ENCODE measurements at regions not wholly inside any gene's neighbourhood (a gene's known extent, or its start where the extent isn't known, plus 50 kb on each side); places are given as distances from the start of the nearest gene placed in this dataset.

DNA sequence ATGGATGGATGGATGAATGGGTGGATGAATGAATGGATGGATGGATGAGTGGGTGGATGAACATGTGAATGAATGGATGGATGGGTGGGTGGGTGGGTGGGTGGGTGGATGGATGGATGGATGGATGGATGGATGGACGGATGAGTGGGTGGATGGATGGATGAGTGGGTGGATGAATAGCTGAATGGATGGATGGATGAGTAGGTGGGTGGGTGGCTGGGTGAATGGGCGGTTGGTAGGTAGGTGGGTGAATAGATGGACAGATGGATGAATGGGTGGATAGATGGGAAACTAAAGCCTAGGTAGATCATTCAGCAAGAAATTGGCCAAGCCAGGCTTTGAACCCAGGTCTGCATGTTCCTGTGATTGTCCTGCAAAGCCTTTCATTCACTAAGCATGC, 155.6 kb downstream of the WNT5A start:
- H3K9me3 ChIP-seq (replicated peaks; ENCODE audit: control insufficient read depth, insufficient read depth, low read depth, low read length) = no peaks in the 10 kb centered on the region
- H3K79me2 ChIP-seq (ENCODE audit: control insufficient read depth, insufficient read depth, low read length) = no peaks in the 10 kb centered on the region
- BruUV-seq (replicated peaks) = no TSS peak
- no peaks in the 10 kb centered on the region for H4K20me1 ChIP-seq (replicated peaks; ENCODE audit: control insufficient read depth, insufficient read depth, low read length)
- no peak for DNase-seq (ENCODE audit: extremely low read depth in 1 of 4, low spot score in 3 of 4)
- no peak overlapping the region for H2AFZ ChIP-seq (ENCODE audit: low read depth, low read length)
- intact Hi-C loops (cut with micrococcal nuclease) = no loop called here
- POLR2A ChIA-PET = no interaction called here
- ATAC-seq = no peak
- WGBS (ENCODE audit: insufficient coverage, low coverage, missing lambda C conversion rate) = no CpG with 5 or more reads among the region's 2 CpGs
- in situ Hi-C loops (cut with MboI) = no loop called here
- no peaks in the 10 kb centered on the region for H3K4me1 ChIP-seq (replicated peaks in 1 of 2; ENCODE audit: control insufficient read depth in 2 of 2, insufficient read depth in 2 of 2, low read length in 2 of 2)
- FAIRE-seq = no peak
- no peaks in the 10 kb centered on the region for H3K27me3 ChIP-seq (ENCODE audit: control insufficient read depth in 2 of 2, insufficient read depth in 2 of 2, low read length in 2 of 2)
- H3K27ac ChIP-seq (ENCODE audit: extremely low read depth, low read depth, low read length) = no peak overlapping the region
- no peak overlapping the region for H3K4me3 ChIP-seq
- no peak overlapping the region for H3K9ac ChIP-seq (ENCODE audit: insufficient read depth in 1 of 2, low read depth in 2 of 2, low read length in 2 of 2)
- H3K9me1 ChIP-seq (ENCODE audit: control insufficient read depth, insufficient read depth, low read length) = no peaks in the 10 kb centered on the region
- no peaks in the 10 kb centered on the region for H3K36me3 ChIP-seq (ENCODE audit: control insufficient read depth, insufficient read depth, low read length)
- H3K4me2 ChIP-seq (ENCODE audit: insufficient read depth, low read length) = no peak overlapping the region
- CTCF ChIA-PET (ENCODE audit: low intra/inter-chr PET ratio) = no interaction called here
- TF ChIP-seq EZH2 (IDR thresholded peaks at IDR 0.05; ENCODE audit: borderline replicate concordance, low read depth, low read length) (no peak), FOSL1 (tag; conservative IDR thresholded peaks at IDR 0.05) (no peak), PHF8 (IDR thresholded peaks at IDR 0.05; ENCODE audit: borderline replicate concordance, low read length) (no peak)
- TF ChIP-seq, protein P1, sequence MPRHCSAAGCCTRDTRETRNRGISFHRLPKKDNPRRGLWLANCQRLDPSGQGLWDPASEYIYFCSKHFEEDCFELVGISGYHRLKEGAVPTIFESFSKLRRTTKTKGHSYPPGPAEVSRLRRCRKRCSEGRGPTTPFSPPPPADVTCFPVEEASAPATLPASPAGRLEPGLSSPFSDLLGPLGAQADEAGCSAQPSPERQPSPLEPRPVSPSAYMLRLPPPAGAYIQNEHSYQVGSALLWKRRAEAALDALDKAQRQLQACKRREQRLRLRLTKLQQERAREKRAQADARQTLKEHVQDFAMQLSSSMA (CRISPR knock-in tag; IDR thresholded peaks at IDR 0.05) = no peak

DNA sequence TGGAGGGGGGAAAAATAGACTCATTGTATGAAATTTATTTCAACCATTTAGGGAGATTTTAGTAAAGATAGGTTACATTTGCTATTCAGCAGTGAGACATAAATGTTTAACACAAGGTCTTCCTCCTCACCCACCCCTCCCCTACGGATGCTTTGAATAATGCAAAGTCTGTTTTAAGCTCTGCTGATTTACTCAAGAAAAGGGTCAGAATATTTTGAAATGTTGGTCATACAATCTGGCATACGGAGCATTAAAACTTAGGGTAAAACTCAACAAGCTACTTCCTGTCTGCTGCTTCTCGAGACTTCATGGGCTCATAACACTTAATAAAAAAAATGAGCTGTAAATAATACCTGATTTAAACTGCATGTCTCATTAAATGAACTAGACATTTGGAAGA, 156.3 kb downstream of the WNT5A start:
- DNase-seq (ENCODE audit: extremely low read depth in 1 of 4, low spot score in 3 of 4) = no peak
- Histone ChIP-seq H3K4me2 (ENCODE audit: insufficient read depth, low read length) (no peak overlapping the region), H3K4me3 (no peak overlapping the region), H3K9ac (ENCODE audit: insufficient read depth in 1 of 2, low read depth in 2 of 2, low read length in 2 of 2) (no peak overlapping the region), H3K36me3 (ENCODE audit: control insufficient read depth, insufficient read depth, low read length) (no peaks in the 10 kb centered on the region), H3K27me3 (ENCODE audit: control insufficient read depth in 2 of 2, insufficient read depth in 2 of 2, low read length in 2 of 2) (no peaks in the 10 kb centered on the region), H3K27ac (ENCODE audit: extremely low read depth, low read depth, low read length) (no peak overlapping the region), H4K20me1 (replicated peaks; ENCODE audit: control insufficient read depth, insufficient read depth, low read length) (no peaks in the 10 kb centered on the region), H3K4me1 (replicated peaks in 1 of 2; ENCODE audit: control insufficient read depth in 2 of 2, insufficient read depth in 2 of 2, low read length in 2 of 2) (no peaks in the 10 kb centered on the region), H2AFZ (ENCODE audit: low read depth, low read length) (no peak overlapping the region), H3K9me3 (replicated peaks; ENCODE audit: control insufficient read depth, insufficient read depth, low read depth, low read length) (no peaks in the 10 kb centered on the region), H3K79me2 (ENCODE audit: control insufficient read depth, insufficient read depth, low read length) (no peaks in the 10 kb centered on the region), H3K9me1 (ENCODE audit: control insufficient read depth, insufficient read depth, low read length) (no peaks in the 10 kb centered on the region)
- no peak for FAIRE-seq
- CTCF ChIA-PET (ENCODE audit: low intra/inter-chr PET ratio) = no interaction called here
- POLR2A ChIA-PET = no interaction called here
- no peak for ATAC-seq
- TF ChIP-seq, protein P2, sequence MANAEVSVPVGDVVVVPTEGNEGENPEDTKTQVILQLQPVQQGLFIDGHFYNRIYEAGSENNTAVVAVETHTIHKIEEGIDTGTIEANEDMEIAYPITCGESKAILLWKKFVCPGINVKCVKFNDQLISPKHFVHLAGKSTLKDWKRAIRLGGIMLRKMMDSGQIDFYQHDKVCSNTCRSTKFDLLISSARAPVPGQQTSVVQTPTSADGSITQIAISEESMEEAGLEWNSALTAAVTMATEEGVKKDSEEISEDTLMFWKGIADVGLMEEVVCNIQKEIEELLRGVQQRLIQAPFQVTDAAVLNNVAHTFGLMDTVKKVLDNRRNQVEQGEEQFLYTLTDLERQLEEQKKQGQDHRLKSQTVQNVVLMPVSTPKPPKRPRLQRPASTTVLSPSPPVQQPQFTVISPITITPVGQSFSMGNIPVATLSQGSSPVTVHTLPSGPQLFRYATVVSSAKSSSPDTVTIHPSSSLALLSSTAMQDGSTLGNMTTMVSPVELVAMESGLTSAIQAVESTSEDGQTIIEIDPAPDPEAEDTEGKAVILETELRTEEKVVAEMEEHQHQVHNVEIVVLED (CRISPR knock-in tag; IDR thresholded peaks at IDR 0.05) = no peak
- no peak for TF ChIP-seq RFX5 (IDR thresholded peaks at IDR 0.05; ENCODE audit: low read depth, low read length)
- TF ChIP-seq SRSF3 (IDR thresholded peaks at IDR 0.05; ENCODE audit: insufficient read depth, low read length) = no peak
- no peak for TF ChIP-seq MEF2D (tag; conservative IDR thresholded peaks at IDR 0.05; ENCODE audit: low read depth)
- TF ChIP-seq MTF1 (CRISPR knock-in tag; IDR thresholded peaks at IDR 0.05; ENCODE audit: borderline replicate concordance) = no peak
- TF ChIP-seq STAG1 (CRISPR knock-in tag; IDR thresholded peaks at IDR 0.05; ENCODE audit: borderline replicate concordance) = no peak
- no peak for TF ChIP-seq BRD4 (IDR thresholded peaks at IDR 0.05)
- TF ChIP-seq NFIC (IDR thresholded peaks at IDR 0.05) = no peak
- TF ChIP-seq, protein P3, sequence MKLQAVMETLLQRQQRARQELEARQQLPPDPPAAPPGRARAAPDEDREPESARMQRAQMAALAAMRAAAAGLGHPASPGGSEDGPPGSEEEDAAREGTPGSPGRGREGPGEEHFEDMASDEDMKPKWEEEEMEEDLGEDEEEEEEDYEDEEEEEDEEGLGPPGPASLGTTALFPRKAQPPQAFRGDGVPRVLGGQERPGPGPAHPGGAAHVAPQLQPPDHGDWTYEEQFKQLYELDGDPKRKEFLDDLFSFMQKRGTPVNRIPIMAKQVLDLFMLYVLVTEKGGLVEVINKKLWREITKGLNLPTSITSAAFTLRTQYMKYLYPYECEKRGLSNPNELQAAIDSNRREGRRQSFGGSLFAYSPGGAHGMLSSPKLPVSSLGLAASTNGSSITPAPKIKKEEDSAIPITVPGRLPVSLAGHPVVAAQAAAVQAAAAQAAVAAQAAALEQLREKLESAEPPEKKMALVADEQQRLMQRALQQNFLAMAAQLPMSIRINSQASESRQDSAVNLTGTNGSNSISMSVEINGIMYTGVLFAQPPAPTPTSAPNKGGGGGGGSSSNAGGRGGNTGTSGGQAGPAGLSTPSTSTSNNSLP (IDR thresholded peaks at IDR 0.05; ENCODE audit: borderline replicate concordance, low read depth, low read length) = no peak
- TF ChIP-seq DPF2 (IDR thresholded peaks at IDR 0.05) = no peak
- in situ Hi-C loops (cut with MboI) = no loop called here
- 0% methylated on average over 2 of the region's 3 CpGs for WGBS (ENCODE audit: insufficient coverage, low coverage, missing lambda C conversion rate)
- intact Hi-C loops (cut with micrococcal nuclease) = no loop called here
- BruUV-seq (replicated peaks) = no TSS peak
